GM18499 (cell line): ENCODE measurements at regions not wholly inside any gene's neighbourhood (a gene's known extent, or its start where the extent isn't known, plus 50 kb on each side); places are given as distances from the start of the nearest gene placed in this dataset.

Source experiments
- ATAC-seq: cut with Tn5 transposase; IDR thresholded peaks from one replicate; pipeline ENCODE4 v1.9.1; 2021; ENCODE audit warnings: moderate number of reproducible peaks; ENCODE audit not compliant: insufficient read depth, unreplicated experiment

- ATAC-seq: no peak
Measured at GRCh38 chr7:91323626-91324158, 59.5 kb downstream of the FZD1 start.

GRCh38 chr7:91324663-91325062 lies 60.4 kb downstream of the FZD1 start:
- no peak for ATAC-seq

- ATAC-seq: no peak
Measured at GRCh38 chr7:91325726-91326125, 61.5 kb downstream of the FZD1 start.

- no peak for ATAC-seq
Measured at GRCh38 chr7:91326516-91327199, 62.4 kb downstream of the FZD1 start.

- ATAC-seq: no peak
Measured at GRCh38 chr7:91327346-91327745, 63.1 kb downstream of the FZD1 start.

- no peak for ATAC-seq
Measured at GRCh38 chr7:91329571-91329970, 65.3 kb downstream of the FZD1 start.

- no peak for ATAC-seq
Measured at GRCh38 chr7:91330191-91330808, 66.1 kb downstream of the FZD1 start.

- ATAC-seq: no peak
Measured at GRCh38 chr7:91330866-91331265, 66.6 kb downstream of the FZD1 start.

- no peak for ATAC-seq
Measured at GRCh38 chr7:91336106-91336505, 71.9 kb downstream of the FZD1 start.

- ATAC-seq: no peak
Measured at GRCh38 chr7:91338226-91339020, 74.2 kb downstream of the FZD1 start.

GRCh38 chr7:91342346-91342745 lies 78.1 kb downstream of the FZD1 start:
- no peak for ATAC-seq

- no peak for ATAC-seq
Measured at GRCh38 chr7:91343420-91343960, 79.3 kb downstream of the FZD1 start.

GRCh38 chr7:91343996-91344629 lies 79.9 kb downstream of the FZD1 start:
- ATAC-seq: no peak

- peak; percentile 72 for ATAC-seq
Measured at GRCh38 chr7:91344911-91345310, 80.7 kb downstream of the FZD1 start.

GRCh38 chr7:91345449-91345848 lies 81.2 kb downstream of the FZD1 start:
- peak; percentile 38 for ATAC-seq

GRCh38 chr7:91346426-91346825 lies 82.2 kb downstream of the FZD1 start:
- ATAC-seq: no peak

- no peak for ATAC-seq
Measured at GRCh38 chr7:91347290-91347689, 83.1 kb downstream of the FZD1 start.

- no peak for ATAC-seq
Measured at GRCh38 chr7:91348711-91349110, 84.5 kb downstream of the FZD1 start.

GRCh38 chr7:91351374-91351773 lies 87.1 kb downstream of the FZD1 start:
- no peak for ATAC-seq

- no peak for ATAC-seq
Measured at GRCh38 chr7:91352091-91352490, 87.9 kb downstream of the FZD1 start.
